Naive B cell (primary cell): ENCODE measurements at regions not wholly inside any gene's neighbourhood (a gene's known extent, or its start where the extent isn't known, plus 50 kb on each side); places are given as distances from the start of the nearest gene placed in this dataset.

Source experiments
- ATAC-seq, 2 donors: fragments of 150-1000 bp; cut with Tn5 transposase; 2 replicates each; pipeline ENCODE4 v1.10.0; 2021; ENCODE audit warnings: low read depth in 2 of 2, mild to moderate bottlenecking in 2 of 2, moderate library complexity in 2 of 2
- DNase-seq: peaks from one replicate; pipeline ENCODE4 v3.0.0; 2022
- H3K27ac Mint-ChIP-seq, 6 donors: one replicate each; pipeline ENCODE4 v1.8.0; 2020 to 2022; ENCODE audit warnings: mild to moderate bottlenecking in 6 of 6, mixed read lengths in 6 of 6, moderate library complexity in 5 of 6, inconsistent platforms in 2 of 6
- H3K27me3 Mint-ChIP-seq, 3 donors: one replicate each; pipeline ENCODE4 v1.8.0; 2021 to 2022; ENCODE audit warnings: mixed read lengths in 3 of 3, mild to moderate bottlenecking in 1 of 3
- H3K36me3 Mint-ChIP-seq, 2 donors: one replicate each; pipeline ENCODE4 v1.8.0; 2020 to 2022; ENCODE audit warnings: mixed read lengths in 2 of 2, inconsistent platforms in 1 of 2, mild to moderate bottlenecking in 1 of 2
- H3K4me1 Mint-ChIP-seq, 3 donors: one replicate each; pipeline ENCODE4 v1.8.0; 2020 to 2022; ENCODE audit warnings: mixed read lengths in 3 of 3, inconsistent platforms in 1 of 3, mild to moderate bottlenecking in 1 of 3, moderate library complexity in 1 of 3
- H3K4me3 Mint-ChIP-seq, 8 donors: one replicate each; pipeline ENCODE4 v1.8.0; 2020 to 2022; ENCODE audit warnings: mild to moderate bottlenecking in 8 of 8, mixed read lengths in 8 of 8, moderate library complexity in 8 of 8, inconsistent platforms in 2 of 8
- H3K9me3 Mint-ChIP-seq, 7 donors: one replicate each; pipeline ENCODE4 v1.8.0; 2020 to 2022; ENCODE audit warnings: mixed read lengths in 7 of 7, mild to moderate bottlenecking in 5 of 7, inconsistent platforms in 2 of 7, moderate library complexity in 1 of 7

DNA sequence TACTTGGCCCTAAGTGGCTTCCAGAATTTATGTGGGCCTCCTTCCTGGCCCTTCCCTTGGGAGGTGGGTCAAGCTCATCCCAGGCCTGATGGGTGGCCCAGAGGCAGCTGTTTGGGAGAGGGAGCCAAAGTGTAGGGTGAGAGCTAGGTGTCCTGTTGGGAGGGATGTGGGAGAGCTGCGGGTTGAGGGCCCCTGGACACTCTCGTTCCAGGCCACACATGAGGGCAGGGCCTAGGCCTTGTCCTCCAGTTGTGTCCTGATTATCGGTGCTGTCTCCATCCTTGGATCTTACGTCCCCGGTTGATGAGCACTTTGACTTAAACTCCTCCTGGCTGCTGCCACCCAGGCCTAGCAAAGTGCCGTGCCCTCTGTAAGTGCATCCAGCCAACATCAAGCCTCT, 177.5 kb upstream of the VASH1 start:
- no peaks in the 10 kb centered on the region for H3K4me1 Mint-ChIP-seq
- peaks cover 0 to 4% (median 0%) of the 10 kb centered on the region in 7 donors for H3K9me3 Mint-ChIP-seq
- no peak for ATAC-seq
- no peak for DNase-seq
- H3K27ac Mint-ChIP-seq, result peak overlapping the region in 1 of 6 donors; percentile 66
- H3K36me3 Mint-ChIP-seq, result no peaks in the 10 kb centered on the region
- peaks cover 6 to 15% (median 12%) of the 10 kb centered on the region in 3 donors for H3K27me3 Mint-ChIP-seq
- no peak overlapping the region for H3K4me3 Mint-ChIP-seq

DNA sequence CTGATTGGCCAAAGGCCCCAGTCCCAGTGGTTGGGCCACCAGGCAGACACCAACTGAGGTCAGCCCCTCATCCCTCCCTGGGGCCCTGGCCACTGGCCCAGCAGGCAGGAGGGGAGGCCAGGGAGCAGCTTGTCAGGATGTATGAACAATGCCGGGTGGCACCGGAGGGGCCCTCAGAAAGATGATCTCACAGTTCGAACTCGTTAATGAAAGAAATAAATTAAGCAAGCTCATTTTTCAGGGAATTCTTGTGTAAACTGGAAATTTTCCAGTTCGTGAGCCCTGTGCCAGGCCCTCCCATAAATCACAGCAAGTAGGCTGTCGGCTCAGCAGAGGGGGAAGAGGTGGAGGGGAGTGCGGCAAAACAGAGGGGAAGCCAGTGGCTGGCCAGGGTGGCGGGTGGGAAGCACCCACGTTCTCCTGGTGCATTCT, 177.0 kb upstream of the VASH1 start:
- peaks cover 0 to 4% (median 0%) of the 10 kb centered on the region in 7 donors for H3K9me3 Mint-ChIP-seq
- peak overlapping the region in 1 of 6 donors; percentile 76 for H3K27ac Mint-ChIP-seq
- H3K36me3 Mint-ChIP-seq, result peaks cover 0 to 2% of the 10 kb centered on the region in 2 donors
- H3K27me3 Mint-ChIP-seq, result peaks cover 6 to 15% (median 12%) of the 10 kb centered on the region in 3 donors
- H3K4me3 Mint-ChIP-seq, result no peak overlapping the region
- no peak for DNase-seq
- no peak for ATAC-seq
- H3K4me1 Mint-ChIP-seq, result no peaks in the 10 kb centered on the region

DNA sequence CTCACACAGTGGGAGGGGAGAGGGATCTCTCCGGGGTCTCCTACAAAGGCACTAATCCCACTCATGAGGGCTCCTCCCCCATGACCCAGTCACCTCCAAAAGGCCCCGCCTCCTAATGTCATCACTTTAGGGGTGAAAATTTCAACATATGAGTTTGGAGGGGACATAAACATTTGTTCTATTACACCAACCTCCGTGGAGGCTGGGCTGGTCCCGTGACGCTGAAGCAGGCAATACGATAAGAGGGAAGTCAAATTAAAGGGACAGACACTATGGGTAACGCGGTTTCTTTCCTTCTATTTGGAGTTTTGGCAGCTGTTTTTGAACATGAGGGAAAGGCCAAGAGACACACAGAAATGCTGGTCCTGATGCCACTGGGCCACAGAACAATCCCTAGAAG, 175.7 kb upstream of the VASH1 start:
- DNase-seq (no peak), ATAC-seq (no peak)
- Mint-ChIP-seq H3K4me3 (no peak overlapping the region), H3K27me3 (peaks cover 6 to 7% (median 7%) of the 10 kb centered on the region in 3 donors), H3K36me3 (peaks cover 0 to 3% of the 10 kb centered on the region in 2 donors), H3K9me3 (peaks cover 0 to 2% (median 0%) of the 10 kb centered on the region in 7 donors), H3K4me1 (no peaks in the 10 kb centered on the region), H3K27ac (no peak overlapping the region)

DNA sequence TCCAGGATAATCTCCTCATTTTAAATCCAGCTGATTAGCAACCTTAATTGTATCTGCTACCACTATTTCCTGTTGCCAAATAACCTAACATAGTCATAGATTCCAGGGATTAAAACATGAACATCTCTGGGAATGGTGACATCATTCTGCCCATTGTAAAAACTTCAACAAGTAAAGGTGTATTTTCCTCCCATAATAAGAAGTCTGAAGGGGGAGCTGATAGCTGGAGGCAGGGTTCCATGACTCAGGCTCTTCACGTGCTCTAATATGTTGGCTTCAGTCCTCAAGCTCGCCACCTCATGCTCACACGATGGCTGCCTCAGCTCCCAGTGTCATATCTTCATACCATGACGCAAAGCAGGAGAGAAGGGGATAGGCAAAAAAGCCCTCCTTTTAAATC, 172.0 kb upstream of the VASH1 start:
- ATAC-seq (no peak), DNase-seq (no peak)
- Mint-ChIP-seq H3K4me3 (no peak overlapping the region), H3K27ac (no peak overlapping the region), H3K36me3 (peaks cover 0 to 3% of the 10 kb centered on the region in 2 donors), H3K27me3 (peaks cover 13 to 23% (median 14%) of the 10 kb centered on the region in 3 donors), H3K9me3 (peaks cover 0 to 4% (median 0%) of the 10 kb centered on the region in 7 donors), H3K4me1 (no peaks in the 10 kb centered on the region)

DNA sequence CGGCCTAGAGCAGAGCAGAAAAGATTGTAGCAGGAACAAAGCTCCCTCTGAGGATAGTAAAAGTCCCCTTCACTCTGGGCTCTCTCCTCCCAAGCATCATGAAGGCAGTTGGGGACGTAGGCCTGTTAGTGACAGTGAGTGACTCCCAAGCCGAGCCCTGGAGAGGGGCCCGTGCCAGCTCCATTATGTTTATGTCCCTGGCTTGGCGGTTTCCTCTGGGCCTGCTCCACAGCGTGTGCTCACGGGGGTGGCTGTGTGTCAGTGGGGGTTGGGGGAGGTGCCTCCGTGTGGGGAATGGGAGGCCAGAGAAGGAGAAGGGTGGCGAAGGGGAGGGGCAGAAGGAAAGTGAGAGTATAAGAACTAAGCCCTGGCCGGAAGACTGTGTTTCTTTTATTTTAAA, 170.0 kb upstream of the VASH1 start:
- Mint-ChIP-seq H3K27ac (no peak overlapping the region), H3K4me1 (no peaks in the 10 kb centered on the region), H3K36me3 (peaks cover 0 to 3% of the 10 kb centered on the region in 2 donors), H3K9me3 (peaks cover 0 to 4% (median 0%) of the 10 kb centered on the region in 7 donors), H3K4me3 (no peak overlapping the region), H3K27me3 (peaks cover 13 to 27% (median 14%) of the 10 kb centered on the region in 3 donors)
- DNase-seq, result no peak
- no peak for ATAC-seq

DNA sequence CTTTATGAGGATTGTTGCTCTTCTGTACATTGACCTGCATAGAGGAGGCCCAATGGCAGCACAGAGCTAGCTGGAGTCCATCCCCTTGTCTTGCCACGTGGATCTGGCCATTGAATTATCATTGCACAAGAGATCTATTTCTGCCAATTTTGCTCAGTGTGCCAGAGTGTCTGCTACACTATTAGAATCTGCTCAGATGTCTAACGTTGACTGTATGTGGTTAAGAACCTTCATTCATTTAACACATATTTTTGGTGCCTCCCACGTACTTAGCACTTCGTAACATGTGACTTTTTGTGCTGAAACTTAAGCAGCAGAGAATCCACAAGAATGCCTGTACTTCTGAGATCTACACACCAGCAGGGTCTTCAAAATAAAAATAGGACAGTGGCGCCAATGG, 166.0 kb upstream of the VASH1 start:
- H3K9me3 Mint-ChIP-seq, result peaks cover 0 to 4% (median 0%) of the 10 kb centered on the region in 7 donors

DNA sequence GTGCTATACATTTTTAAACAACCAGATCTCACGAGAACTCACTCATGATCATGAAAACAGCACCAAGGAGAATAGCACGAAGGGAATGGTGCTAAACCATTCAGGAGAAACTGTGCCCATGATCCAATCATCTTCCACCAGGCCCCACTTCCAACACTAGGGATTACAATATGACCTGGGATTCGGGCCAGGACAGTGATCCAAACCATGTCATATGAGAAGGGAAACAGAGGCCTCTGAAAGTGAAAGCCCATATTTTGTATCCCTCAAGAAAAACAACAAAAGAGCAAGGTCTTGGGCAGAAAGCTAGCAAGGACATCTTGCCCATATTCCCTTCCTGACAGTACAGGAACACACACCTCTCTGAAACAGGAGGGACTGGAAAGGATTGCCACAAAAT, 163.9 kb upstream of the VASH1 start:
- DNase-seq (no peak), ATAC-seq (no peak)
- no peak overlapping the region for H3K4me3 Mint-ChIP-seq
- H3K36me3 Mint-ChIP-seq, result no peaks in the 10 kb centered on the region
- H3K27ac Mint-ChIP-seq, result no peak overlapping the region
- peaks cover 14 to 29% (median 21%) of the 10 kb centered on the region in 3 donors for H3K27me3 Mint-ChIP-seq
- H3K4me1 Mint-ChIP-seq, result no peaks in the 10 kb centered on the region
- peaks cover 0 to 7% (median 0%) of the 10 kb centered on the region in 7 donors for H3K9me3 Mint-ChIP-seq

More for the DNA sequence above, 166.0 kb upstream of the VASH1 start:
- no peak overlapping the region for H3K4me3 Mint-ChIP-seq
- no peak overlapping the region for H3K27ac Mint-ChIP-seq
- no peaks in the 10 kb centered on the region for H3K36me3 Mint-ChIP-seq
- peaks cover 10 to 37% (median 30%) of the 10 kb centered on the region in 3 donors for H3K27me3 Mint-ChIP-seq
- no peak for DNase-seq
- no peak for ATAC-seq
- H3K4me1 Mint-ChIP-seq, result no peaks in the 10 kb centered on the region

DNA sequence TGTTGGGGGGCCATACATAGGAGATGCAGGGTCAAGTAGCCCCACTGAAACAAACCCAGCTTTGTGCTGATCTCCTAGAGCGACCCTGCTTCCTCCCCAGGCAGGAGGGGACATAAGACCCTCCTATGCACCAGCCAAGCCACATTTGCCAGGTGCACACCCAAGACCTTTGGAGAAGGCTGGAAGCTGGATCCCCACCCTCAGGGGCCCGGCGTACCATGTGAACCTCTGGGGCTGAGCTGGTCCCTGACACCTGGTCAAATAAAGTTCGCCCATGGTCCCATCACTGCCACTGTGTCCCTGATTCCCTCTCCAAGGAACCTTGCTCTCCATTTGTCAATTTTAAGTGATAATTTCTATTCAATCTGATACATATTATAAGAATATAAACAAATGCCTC, 162.1 kb upstream of the VASH1 start:
- no peak overlapping the region for H3K27ac Mint-ChIP-seq
- H3K27me3 Mint-ChIP-seq, result peaks cover 17 to 28% (median 24%) of the 10 kb centered on the region in 3 donors
- ATAC-seq, result no peak
- peaks cover 0 to 7% (median 0%) of the 10 kb centered on the region in 7 donors for H3K9me3 Mint-ChIP-seq
- no peaks in the 10 kb centered on the region for H3K4me1 Mint-ChIP-seq
- no peak overlapping the region for H3K4me3 Mint-ChIP-seq
- no peak for DNase-seq
- no peaks in the 10 kb centered on the region for H3K36me3 Mint-ChIP-seq

DNA sequence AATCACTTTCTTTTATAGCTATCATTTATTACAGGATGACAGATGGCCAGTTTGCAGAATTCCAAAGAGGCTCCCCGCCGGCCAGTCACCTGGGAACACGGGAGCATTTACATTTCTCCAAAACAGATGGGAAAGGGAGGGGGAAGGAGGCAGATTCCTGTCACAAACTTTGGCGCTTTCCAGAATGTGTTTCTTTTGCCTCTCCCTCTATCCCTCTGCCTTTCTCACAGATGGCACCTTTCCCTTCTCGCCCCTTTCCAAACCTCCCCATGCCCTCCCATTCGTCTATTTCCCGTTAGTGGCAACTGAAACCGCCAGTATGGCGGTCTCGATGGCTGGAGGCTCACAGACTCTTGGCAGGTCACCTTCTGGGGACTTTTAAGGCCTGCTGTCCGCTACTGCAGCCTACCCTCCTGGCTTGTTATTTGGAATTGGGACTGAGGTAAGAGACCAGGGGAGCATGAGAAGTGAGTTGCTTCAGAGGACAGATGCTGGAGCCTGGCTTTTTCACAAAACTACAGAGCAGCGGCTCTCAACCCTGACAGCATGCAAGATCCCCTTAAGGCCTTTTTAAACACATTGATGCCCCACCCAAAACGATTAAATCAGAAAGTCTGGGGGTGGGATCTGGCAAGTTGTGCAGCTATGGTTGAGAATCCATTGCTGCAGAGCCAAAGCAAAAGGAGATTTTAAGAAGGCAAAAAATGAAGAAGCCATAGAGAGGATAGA, 161.5 kb upstream of the VASH1 start:
- H3K4me3 Mint-ChIP-seq, result no peak overlapping the region
- DNase-seq (no peak), ATAC-seq (no peak)
- no peaks in the 10 kb centered on the region for H3K4me1 Mint-ChIP-seq
- peaks cover 19 to 30% (median 29%) of the 10 kb centered on the region in 3 donors for H3K27me3 Mint-ChIP-seq
- peaks cover 0 to 7% (median 2%) of the 10 kb centered on the region in 7 donors for H3K9me3 Mint-ChIP-seq
- H3K27ac Mint-ChIP-seq, result no peak overlapping the region
- no peaks in the 10 kb centered on the region for H3K36me3 Mint-ChIP-seq

DNA sequence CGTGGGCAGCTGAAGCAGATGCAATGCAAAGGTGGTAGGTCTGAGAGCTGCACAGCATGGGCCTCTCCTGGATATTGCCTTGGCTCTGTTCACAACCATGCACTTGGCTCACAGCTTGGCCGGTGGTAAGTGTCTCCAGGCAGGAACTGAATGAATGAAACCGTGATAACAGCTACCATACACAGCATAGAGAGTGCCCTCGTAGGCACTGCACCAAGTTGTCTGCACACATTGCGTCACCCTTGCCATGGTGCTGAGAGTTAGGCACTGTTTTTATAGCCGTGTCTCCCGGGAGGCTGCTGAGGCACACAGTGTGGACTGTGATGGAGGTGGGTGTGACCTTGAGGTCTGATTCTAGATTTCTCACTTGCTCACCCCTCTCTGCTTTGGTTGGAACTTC, 157.6 kb upstream of the VASH1 start:
- Mint-ChIP-seq H3K4me3 (no peak overlapping the region), H3K36me3 (no peaks in the 10 kb centered on the region), H3K4me1 (no peaks in the 10 kb centered on the region), H3K9me3 (peaks cover 0 to 7% (median 2%) of the 10 kb centered on the region in 7 donors), H3K27ac (peak overlapping the region in 1 of 6 donors; percentile 51), H3K27me3 (peaks cover 25 to 38% (median 30%) of the 10 kb centered on the region in 3 donors)
- no peak for ATAC-seq
- no peak for DNase-seq

DNA sequence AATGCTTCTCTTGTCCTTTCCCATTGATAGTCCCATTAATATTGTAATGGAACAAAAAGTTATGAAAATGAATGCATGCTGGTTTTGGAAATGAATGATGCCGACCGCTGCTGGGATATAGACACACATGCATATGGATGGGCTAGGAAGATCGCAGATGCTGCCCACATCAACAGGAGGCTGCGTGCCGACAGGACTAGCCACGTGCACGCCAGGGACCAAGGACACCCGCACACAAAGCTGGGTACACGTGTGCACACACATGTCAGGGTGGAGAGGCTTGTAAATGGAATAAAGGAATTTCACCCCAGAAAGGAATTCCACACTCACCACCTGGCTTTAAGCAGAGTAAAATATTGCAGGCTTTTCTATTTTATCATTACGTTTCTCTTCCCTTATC, 153.8 kb upstream of the VASH1 start:
- H3K4me1 Mint-ChIP-seq, result no peaks in the 10 kb centered on the region
- no peak overlapping the region for H3K4me3 Mint-ChIP-seq
- peaks cover 34 to 47% (median 42%) of the 10 kb centered on the region in 3 donors for H3K27me3 Mint-ChIP-seq
- H3K27ac Mint-ChIP-seq, result no peak overlapping the region
- H3K9me3 Mint-ChIP-seq, result peaks cover 0 to 8% (median 3%) of the 10 kb centered on the region in 7 donors
- DNase-seq (no peak), ATAC-seq (no peak)
- no peaks in the 10 kb centered on the region for H3K36me3 Mint-ChIP-seq

DNA sequence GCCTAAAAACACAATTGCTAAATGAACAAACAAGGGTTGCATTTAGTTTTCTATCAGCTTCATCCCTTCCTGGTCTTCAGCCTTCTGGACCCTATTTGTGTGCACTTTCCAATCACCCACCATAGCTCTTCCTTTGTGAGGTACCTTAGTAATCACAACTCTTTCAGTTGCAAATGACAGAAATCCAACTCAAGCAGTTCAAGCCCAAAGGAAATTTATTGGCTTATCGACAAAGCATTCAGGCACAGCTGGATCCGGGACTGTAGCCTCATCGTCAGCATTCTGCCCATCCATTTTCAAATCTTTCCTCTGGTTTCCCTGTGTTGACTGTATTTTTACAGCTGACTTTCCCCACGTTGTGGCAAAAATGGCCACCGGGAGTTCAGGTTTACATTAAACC, 148.6 kb upstream of the VASH1 start:
- H3K27me3 Mint-ChIP-seq, result peaks cover 21 to 34% (median 27%) of the 10 kb centered on the region in 3 donors
- no peak overlapping the region for H3K4me3 Mint-ChIP-seq
- DNase-seq (no peak), ATAC-seq (no peak)
- H3K4me1 Mint-ChIP-seq, result no peaks in the 10 kb centered on the region
- no peak overlapping the region for H3K27ac Mint-ChIP-seq
- no peaks in the 10 kb centered on the region for H3K36me3 Mint-ChIP-seq
- peaks cover 6 to 28% (median 20%) of the 10 kb centered on the region in 7 donors for H3K9me3 Mint-ChIP-seq

DNA sequence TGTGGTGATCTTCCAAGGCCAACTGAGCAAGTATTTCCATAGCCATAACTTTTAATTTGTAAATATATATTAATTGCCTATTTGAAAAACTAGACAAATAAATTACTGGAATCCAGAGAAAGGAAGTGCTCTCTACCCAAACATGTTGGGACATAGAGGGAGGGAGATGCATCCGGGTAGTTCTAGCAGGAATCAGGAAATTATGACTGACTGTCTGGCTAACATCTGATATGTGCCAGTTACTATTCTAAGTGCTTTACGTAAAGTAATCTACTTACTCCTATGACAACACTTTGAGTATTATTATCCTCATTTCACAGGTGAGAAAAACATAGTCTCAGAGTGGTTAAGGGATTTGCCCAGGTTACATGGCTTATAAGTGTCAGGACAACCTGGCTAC, 147.7 kb upstream of the VASH1 start:
- no peak overlapping the region for H3K27ac Mint-ChIP-seq

DNA sequence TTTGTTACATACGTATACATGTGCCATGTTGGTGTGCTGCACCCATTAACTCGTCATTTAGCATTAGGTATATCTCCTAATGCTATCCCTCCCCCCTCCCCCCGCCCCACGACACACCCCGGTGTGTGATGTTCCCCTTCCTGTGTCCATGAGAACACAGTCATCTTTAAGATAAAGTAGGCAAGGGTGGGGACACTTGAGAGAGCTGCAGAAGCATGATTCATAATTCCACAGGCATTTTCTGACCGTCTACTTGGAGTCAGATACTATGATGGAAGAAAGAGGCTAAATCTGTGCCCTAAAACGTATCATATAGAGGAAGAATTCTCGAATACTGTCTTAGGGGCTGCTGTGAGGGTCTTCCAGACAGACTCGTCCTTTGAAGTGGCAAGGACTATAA, 145.9 kb upstream of the VASH1 start:
- no peak for ATAC-seq
- no peaks in the 10 kb centered on the region for H3K36me3 Mint-ChIP-seq
- H3K4me3 Mint-ChIP-seq, result no peak overlapping the region
- no peak for DNase-seq
- H3K9me3 Mint-ChIP-seq, result peaks cover 13 to 44% (median 26%) of the 10 kb centered on the region in 7 donors
- H3K27ac Mint-ChIP-seq, result no peak overlapping the region
- no peaks in the 10 kb centered on the region for H3K4me1 Mint-ChIP-seq
- peaks cover 22 to 30% (median 25%) of the 10 kb centered on the region in 3 donors for H3K27me3 Mint-ChIP-seq

More for the DNA sequence above, 147.7 kb upstream of the VASH1 start:
- ATAC-seq (no peak), DNase-seq (no peak)
- Mint-ChIP-seq H3K36me3 (no peaks in the 10 kb centered on the region), H3K27me3 (peaks cover 18 to 30% (median 25%) of the 10 kb centered on the region in 3 donors), H3K4me1 (no peaks in the 10 kb centered on the region), H3K9me3 (peaks cover 7 to 38% (median 22%) of the 10 kb centered on the region in 7 donors), H3K4me3 (peak overlapping the region in 1 of 8 donors; percentile 29)
